Lower leg skin (tissue), 3 donors: ENCODE measurements at regions not wholly inside any gene's neighbourhood (a gene's known extent, or its start where the extent isn't known, plus 50 kb on each side); places are given as distances from the start of the nearest gene placed in this dataset.

ENCODE experiments used
- POLR2A ChIP-seq, 2 donors: fragments of 450-650 bp; IDR thresholded peaks; one replicate each; pipeline ENCODE4 v1.6.1; 2016 to 2017; ENCODE audit warnings: antibody characterized with exemption in 2 of 2, mild to moderate bottlenecking in 1 of 2, moderate library complexity in 1 of 2
- TF ChIP-seq, protein P1 (sequence below), 3 donors: fragments of 450-650 bp; IDR thresholded peaks; one replicate each; pipeline ENCODE4 v1.5.1; 2016; ENCODE audit warnings: antibody characterized with exemption in 3 of 3, mild to moderate bottlenecking in 3 of 3, moderate library complexity in 2 of 3

DNA sequence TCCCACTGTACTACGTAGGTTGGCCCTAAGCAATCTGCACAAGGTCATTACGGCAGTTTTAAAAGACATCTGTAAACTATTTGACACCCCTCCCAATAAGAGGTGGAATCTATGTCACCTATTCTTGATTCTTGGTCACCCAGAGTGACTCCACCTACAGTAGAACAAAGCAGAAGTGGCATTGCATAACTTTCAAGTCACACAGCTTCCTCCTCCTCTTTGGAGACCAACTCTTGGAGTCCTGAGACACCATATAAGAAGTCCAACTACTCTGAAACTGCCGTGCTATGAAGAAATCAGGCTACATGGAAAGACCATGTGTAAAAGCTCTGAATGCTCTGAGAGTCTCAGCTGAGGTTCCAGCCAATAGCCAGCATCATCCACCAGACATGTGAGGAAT, 253.5 kb upstream of the CDH20 start:
- TF ChIP-seq, protein P1, sequence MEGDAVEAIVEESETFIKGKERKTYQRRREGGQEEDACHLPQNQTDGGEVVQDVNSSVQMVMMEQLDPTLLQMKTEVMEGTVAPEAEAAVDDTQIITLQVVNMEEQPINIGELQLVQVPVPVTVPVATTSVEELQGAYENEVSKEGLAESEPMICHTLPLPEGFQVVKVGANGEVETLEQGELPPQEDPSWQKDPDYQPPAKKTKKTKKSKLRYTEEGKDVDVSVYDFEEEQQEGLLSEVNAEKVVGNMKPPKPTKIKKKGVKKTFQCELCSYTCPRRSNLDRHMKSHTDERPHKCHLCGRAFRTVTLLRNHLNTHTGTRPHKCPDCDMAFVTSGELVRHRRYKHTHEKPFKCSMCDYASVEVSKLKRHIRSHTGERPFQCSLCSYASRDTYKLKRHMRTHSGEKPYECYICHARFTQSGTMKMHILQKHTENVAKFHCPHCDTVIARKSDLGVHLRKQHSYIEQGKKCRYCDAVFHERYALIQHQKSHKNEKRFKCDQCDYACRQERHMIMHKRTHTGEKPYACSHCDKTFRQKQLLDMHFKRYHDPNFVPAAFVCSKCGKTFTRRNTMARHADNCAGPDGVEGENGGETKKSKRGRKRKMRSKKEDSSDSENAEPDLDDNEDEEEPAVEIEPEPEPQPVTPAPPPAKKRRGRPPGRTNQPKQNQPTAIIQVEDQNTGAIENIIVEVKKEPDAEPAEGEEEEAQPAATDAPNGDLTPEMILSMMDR (IDR thresholded peaks at IDR 0.05) = no peak
- no peak for TF ChIP-seq POLR2A (IDR thresholded peaks at IDR 0.05)
